B cell (primary cell): ENCODE measurements at regions not wholly inside any gene's neighbourhood (a gene's known extent, or its start where the extent isn't known, plus 50 kb on each side); places are given as distances from the start of the nearest gene placed in this dataset.

Source experiments
- ATAC-seq: fragments of 200-7000 bp; cut with Tn5 transposase; one replicate; pipeline ENCODE4 v1.10.0; 2021; ENCODE audit warnings: low read depth, mild to moderate bottlenecking, moderate number of reproducible peaks, moderate library complexity
- CTCF ChIA-PET: fragments of 350-600 bp; sonication (Branson Sonifier 250); formaldehyde crosslinking; loops from one replicate; lab custom pipeline; 2021; ENCODE audit warnings: antibody characterized with exemption, inconsistent platforms; lab: Charles Lee
- POLR2A ChIA-PET: fragments of 350-600 bp; sonication (Branson Sonifier 250); formaldehyde crosslinking; loops from one replicate; lab custom pipeline; 2021; ENCODE audit warnings: antibody characterized with exemption; lab: Charles Lee
- DNase-seq: peaks from one replicate; pipeline ENCODE4 v3.0.0; 2013
- H2AFZ ChIP-seq: 2 replicates; pipeline ENCODE4 v1.6.1; 2012; ENCODE audit warnings: mild to moderate bottlenecking, low read depth, low read length; ENCODE audit not compliant: insufficient read depth, poor library complexity, severe bottlenecking
- H3K27ac ChIP-seq, 2 donors: 1 replicate in 1 of 2; 2 replicates in 1 of 2; pipeline ENCODE4 v1.5.1; 2012 to 2013; ENCODE audit warnings: low read length in 2 of 2, mild to moderate bottlenecking in 2 of 2, moderate library complexity in 1 of 2
- H3K27me3 ChIP-seq, 4 experiments: fragments of 200-600 bp in 1 of 4; sonication (generic) in 1 of 4; replicated peaks in 1 of 4; 1 replicate in 2 of 4; 2 replicates in 2 of 4; pipeline versions ENCODE4 v1.6.1 to v1.7.0; 2013 to 2016; ENCODE audit warnings: low read length in 3 of 4, mild to moderate bottlenecking in 2 of 4, mixed read lengths in 1 of 4, moderate library complexity in 1 of 4; ENCODE audit not compliant: insufficient read depth in 4 of 4, control insufficient read depth in 3 of 4; ENCODE audit errors: control extremely low read depth in 1 of 4
- H3K36me3 ChIP-seq, 2 experiments: replicated peaks in 1 of 2; 1 replicate in 1 of 2; 2 replicates in 1 of 2; pipeline versions ENCODE4 v1.6.1 to v1.7.1; 2013; ENCODE audit warnings: low read length in 1 of 2; ENCODE audit not compliant: insufficient read depth in 2 of 2, control insufficient read depth in 1 of 2; ENCODE audit errors: control extremely low read depth in 1 of 2, extremely low read depth in 1 of 2
- H3K4me1 ChIP-seq, 2 donors: fragments of 200-600 bp in 1 of 2; sonication (generic) in 1 of 2; 1 replicate in 1 of 2; 2 replicates in 1 of 2; pipeline versions ENCODE4 v1.5.1 to v1.6.1; 2013 to 2017; ENCODE audit warnings: low read length in 2 of 2; ENCODE audit not compliant: control insufficient read depth in 2 of 2, insufficient read depth in 2 of 2
- H3K4me2 ChIP-seq: replicated peaks from 2 replicates; pipeline ENCODE3; 2012; ENCODE audit warnings: mild to moderate bottlenecking, low read depth, low read length; ENCODE audit not compliant: poor library complexity, severe bottlenecking
- H3K4me3 ChIP-seq, 5 experiments: fragments of 200-600 bp in 1 of 5; sonication (generic) in 1 of 5; 1 replicate in 3 of 5; 2 replicates in 2 of 5; pipeline versions ENCODE4 v1.5.1 to v1.7.0; 2011 to 2016; ENCODE audit warnings: low read length in 4 of 5, mild to moderate bottlenecking in 4 of 5, low read depth in 2 of 5, control low read depth in 1 of 5, moderate library complexity in 1 of 5; ENCODE audit not compliant: insufficient read depth in 1 of 5; ENCODE audit errors: control extremely low read depth in 1 of 5, extremely low read depth in 1 of 5
- H3K79me2 ChIP-seq: fragments of 200-600 bp; sonication (generic); one replicate; pipeline ENCODE4 v1.6.0; 2016; ENCODE audit warnings: low read length; ENCODE audit not compliant: control insufficient read depth, insufficient read depth
- H3K9ac ChIP-seq: fragments of 200-600 bp; sonication (generic); 2 replicates; pipeline ENCODE4 v1.6.1; 2017; ENCODE audit warnings: mild to moderate bottlenecking, low read length, moderate library complexity
- H3K9me3 ChIP-seq, 3 donors: one replicate each; pipeline versions ENCODE4 v1.6.1 to v1.7.1; 2013; ENCODE audit warnings: low read length in 2 of 3; ENCODE audit not compliant: control insufficient read depth in 2 of 3, insufficient read depth in 1 of 3; ENCODE audit errors: control extremely low read depth in 1 of 3
- H4K20me1 ChIP-seq: 2 replicates; pipeline ENCODE4 v1.6.0; 2012; ENCODE audit warnings: mild to moderate bottlenecking, low read length; ENCODE audit not compliant: insufficient read depth, control insufficient read depth, poor library complexity, severe bottlenecking
- H3K27ac Mint-ChIP-seq: one replicate; pipeline ENCODE4 v1.8.0; 2021; ENCODE audit warnings: mixed read lengths
- H3K27me3 Mint-ChIP-seq: one replicate; pipeline ENCODE4 v1.8.0; 2021; ENCODE audit warnings: mixed read lengths
- H3K4me1 Mint-ChIP-seq: one replicate; pipeline ENCODE4 v1.8.0; 2021; ENCODE audit warnings: mixed read lengths
- H3K4me3 Mint-ChIP-seq: one replicate; pipeline ENCODE4 v1.8.0; 2021; ENCODE audit warnings: mixed read lengths
- H3K9me3 Mint-ChIP-seq: one replicate; pipeline ENCODE4 v1.8.0; 2022; ENCODE audit warnings: mixed read lengths; ENCODE audit not compliant: insufficient read depth
- CTCF ChIP-seq: fragments of 200-600 bp; IDR thresholded peaks from one replicate; pipeline ENCODE4 v1.8.0; 2022; ENCODE audit warnings: antibody characterized with exemption, mild to moderate bottlenecking
- EZH2 ChIP-seq: IDR thresholded peaks from 2 replicates; pipeline ENCODE4 v1.6.1; 2012; ENCODE audit warnings: borderline replicate concordance, low read depth, mild to moderate bottlenecking, moderate library complexity, low read length; ENCODE audit not compliant: insufficient read depth, poor library complexity, severe bottlenecking
- WGBS: methylation state at CpG from one replicate; pipeline ENCODE4 v1.1.5; 2013; ENCODE audit warnings: missing lambda C conversion rate; ENCODE audit not compliant: insufficient coverage; 5-methylcytosine and 5-hydroxymethylcytosine counted together
- intact Hi-C: fragments of 100-400 bp; cut with micrococcal nuclease; formaldehyde crosslinking; loops from one replicate; pipeline ENCODE4 v1.10.0; 2022

DNA sequence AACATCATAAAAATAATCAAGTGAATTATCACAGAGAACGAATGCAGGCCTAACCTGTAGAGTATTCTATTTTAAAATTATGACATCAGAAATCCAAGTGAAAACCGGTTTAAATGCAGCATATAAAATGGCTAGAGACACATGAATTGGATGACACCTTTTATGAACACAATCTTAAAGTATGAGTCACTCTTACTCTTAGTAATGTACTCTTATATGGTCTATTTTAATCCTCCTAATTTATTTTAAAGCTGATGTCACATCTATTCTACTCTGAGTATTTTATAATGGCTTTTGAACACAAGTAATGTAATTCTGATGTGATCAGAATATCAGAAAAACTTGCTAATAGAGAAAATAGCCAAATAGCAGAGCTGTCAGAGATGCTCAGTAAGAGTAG lies 161.4 kb upstream of the RADX start:
- no peaks in the 10 kb centered on the region for H3K27me3 ChIP-seq
- no CpG with 5 or more reads among the region's 2 CpGs for WGBS
- no peaks in the 10 kb centered on the region for H3K4me1 Mint-ChIP-seq
- DNase-seq: no peak
- no peaks in the 10 kb centered on the region for H3K9me3 Mint-ChIP-seq
- no peak overlapping the region for H3K4me3 ChIP-seq
- no peak for ATAC-seq
- no peak overlapping the region for H3K27ac ChIP-seq
- no peaks in the 10 kb centered on the region for H3K9me3 ChIP-seq
- no peak overlapping the region for H2AFZ ChIP-seq
- H4K20me1 ChIP-seq: no peaks in the 10 kb centered on the region
- ChIA-PET CTCF (no interaction called here), POLR2A (no interaction called here)
- H3K4me1 ChIP-seq: no peaks in the 10 kb centered on the region
- H3K4me3 Mint-ChIP-seq: no peak overlapping the region
- H3K36me3 ChIP-seq: no peaks in the 10 kb centered on the region
- H3K27me3 Mint-ChIP-seq: no peaks in the 10 kb centered on the region
- no peaks in the 10 kb centered on the region for H3K79me2 ChIP-seq
- no peak overlapping the region for H3K9ac ChIP-seq
- H3K4me2 ChIP-seq: no peak overlapping the region
- no peak overlapping the region for H3K27ac Mint-ChIP-seq
- TF ChIP-seq CTCF (no peak), EZH2 (no peak)
- intact Hi-C loops: no loop called here

GRCh38 chrX:106451933-106452332 lies 159.8 kb upstream of the RADX start:
- TF ChIP-seq CTCF: no peak
- CTCF ChIA-PET: no interaction called here
- DNase-seq (no peak), ATAC-seq (no peak)
- POLR2A ChIA-PET: no interaction called here
- no peak overlapping the region for H3K27ac Mint-ChIP-seq
- H3K27ac ChIP-seq: no peak overlapping the region
- H3K9ac ChIP-seq: no peak overlapping the region
- H3K9me3 Mint-ChIP-seq: no peaks in the 10 kb centered on the region
- intact Hi-C loops: no loop called here
- H3K36me3 ChIP-seq: no peaks in the 10 kb centered on the region
- no peak overlapping the region for H3K4me2 ChIP-seq
- WGBS: no CpG with 5 or more reads among the region's 2 CpGs
- H3K4me3 Mint-ChIP-seq: no peak overlapping the region
- no peaks in the 10 kb centered on the region for H3K4me1 ChIP-seq
- H3K4me1 Mint-ChIP-seq: no peaks in the 10 kb centered on the region
- H3K27me3 Mint-ChIP-seq: no peaks in the 10 kb centered on the region
- no peak overlapping the region for H2AFZ ChIP-seq
- H3K4me3 ChIP-seq: no peak overlapping the region
- no peaks in the 10 kb centered on the region for H3K9me3 ChIP-seq
- no peaks in the 10 kb centered on the region for H3K27me3 ChIP-seq
- no peaks in the 10 kb centered on the region for H3K79me2 ChIP-seq
- H4K20me1 ChIP-seq: no peaks in the 10 kb centered on the region
